Head of caudate nucleus (tissue), 42 donors: ENCODE measurements at regions not wholly inside any gene's neighbourhood (a gene's known extent, or its start where the extent isn't known, plus 50 kb on each side); places are given as distances from the start of the nearest gene placed in this dataset.

ENCODE experiments used
- DNase-seq, 42 donors: peaks; one replicate each; pipeline versions ENCODE4 v3.0.0 to v3.0.0-alpha.2; 2020 to 2021; ENCODE audit warnings: mixed read lengths in 7 of 42
- intact Hi-C: fragments of 100-400 bp; cut with DNase I; formaldehyde crosslinking; loops from one replicate; pipeline ENCODE4 v1.15.0; 2022

DNA sequence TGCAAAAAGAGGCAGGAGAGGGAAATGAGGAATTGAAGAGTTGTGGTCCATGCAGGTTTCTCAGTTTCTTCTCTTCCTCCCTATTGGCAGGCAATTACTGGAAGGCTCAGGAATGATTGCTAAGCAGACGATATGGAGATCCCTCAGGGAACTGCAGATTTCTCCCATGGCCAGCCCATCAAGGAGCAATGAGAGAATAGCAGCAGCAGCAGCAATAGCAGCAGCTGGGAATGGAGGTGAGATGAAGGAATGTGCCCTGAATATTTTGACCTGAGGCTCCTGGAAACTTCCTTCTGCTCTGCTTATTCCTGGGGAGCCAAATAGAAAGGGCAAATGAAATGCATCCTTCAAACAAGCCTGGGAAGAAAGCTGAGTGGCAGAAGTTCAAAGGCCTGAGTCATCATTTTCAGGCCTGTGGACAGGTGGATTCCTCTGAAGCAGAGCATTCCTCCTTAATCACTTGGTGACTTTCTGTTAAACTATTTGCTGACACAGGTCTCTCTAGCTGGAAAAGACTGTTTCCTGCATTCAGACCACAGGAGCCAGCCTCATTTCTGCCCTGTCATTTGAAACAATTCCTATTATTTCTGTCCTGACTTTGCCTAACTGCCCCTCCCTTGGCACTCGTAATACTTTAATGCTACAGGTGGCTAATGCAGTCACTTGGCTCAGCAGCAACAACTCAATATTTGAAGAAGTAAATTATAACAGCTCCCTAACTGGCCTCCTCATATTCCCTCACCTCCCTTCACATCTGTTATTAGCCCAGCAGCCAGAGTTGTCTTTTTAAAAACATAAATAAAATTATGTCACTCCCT, 146.9 kb upstream of the GADL1 start:
- DNase-seq, result no peak
- intact Hi-C loops, result no loop called here

DNA sequence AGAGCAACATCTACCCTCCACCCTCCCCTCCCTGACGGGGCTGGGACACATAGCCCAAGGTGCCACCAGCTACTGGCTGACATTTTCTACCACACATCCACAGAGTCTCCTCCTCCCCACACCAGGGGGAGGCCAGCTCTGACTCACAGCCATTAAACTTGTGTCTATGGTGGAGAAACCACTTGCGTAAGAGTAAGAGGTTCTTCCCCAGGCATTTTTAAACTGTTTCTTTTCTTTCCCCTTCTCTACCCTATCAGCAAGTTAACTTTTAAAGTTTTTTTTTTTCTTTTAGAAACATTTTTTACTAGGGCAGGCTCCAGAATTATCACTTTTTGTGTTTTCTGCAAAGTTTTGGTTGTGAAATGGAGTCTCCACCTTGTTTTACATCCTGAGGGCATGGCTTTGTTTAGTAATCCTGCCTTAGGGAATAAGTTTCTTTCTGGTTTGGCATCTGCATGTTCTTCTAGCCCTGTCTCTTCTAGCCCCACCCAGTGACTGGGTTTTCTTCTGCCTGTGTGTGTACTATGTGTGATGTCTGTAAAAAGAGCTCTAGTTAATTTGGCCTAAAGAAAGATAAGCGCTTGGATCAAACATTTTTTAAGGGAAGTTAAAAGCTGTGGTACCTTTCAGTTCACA, 148.8 kb upstream of the GADL1 start:
- intact Hi-C loops, result no loop called here
- DNase-seq, result no peak

GRCh38 chr3:31047673-31048072, 153.2 kb upstream of the GADL1 start:
- intact Hi-C loops, result no loop called here
- no peak for DNase-seq

- DNase-seq, result no peak
- intact Hi-C loops, result no loop called here
Observed at GRCh38 chr3:31048143-31048542, 153.7 kb upstream of the GADL1 start.

DNA sequence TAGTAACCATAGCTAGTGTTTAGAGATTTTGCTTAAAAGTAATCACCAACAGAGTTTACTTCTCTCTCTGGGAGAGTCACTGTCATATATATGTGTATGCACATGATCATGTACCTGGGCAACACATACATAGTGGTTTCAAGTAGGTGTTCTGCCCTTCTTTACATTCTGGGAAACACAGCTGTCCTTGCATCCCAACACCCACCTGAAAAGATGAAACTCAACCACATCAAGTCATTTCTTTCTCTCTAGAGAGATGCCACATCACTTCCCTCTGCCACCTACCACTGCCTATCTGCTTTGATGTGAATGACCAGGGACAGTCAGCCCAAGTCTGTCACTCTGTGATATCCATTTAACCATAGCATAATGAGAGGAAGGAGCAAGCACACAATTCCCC, 155.8 kb upstream of the GADL1 start:
- no peak for DNase-seq
- intact Hi-C loops, result no loop called here

- no peak for DNase-seq
- intact Hi-C loops, result no loop called here
Observed at GRCh38 chr3:31051226-31051625, 156.8 kb upstream of the GADL1 start.

GRCh38 chr3:31053299-31053698, 158.8 kb upstream of the GADL1 start:
- intact Hi-C loops, result no loop called here
- DNase-seq, result no peak

- no peak for DNase-seq
- intact Hi-C loops, result no loop called here
Observed at GRCh38 chr3:31054032-31054431, 159.6 kb upstream of the GADL1 start.

DNA sequence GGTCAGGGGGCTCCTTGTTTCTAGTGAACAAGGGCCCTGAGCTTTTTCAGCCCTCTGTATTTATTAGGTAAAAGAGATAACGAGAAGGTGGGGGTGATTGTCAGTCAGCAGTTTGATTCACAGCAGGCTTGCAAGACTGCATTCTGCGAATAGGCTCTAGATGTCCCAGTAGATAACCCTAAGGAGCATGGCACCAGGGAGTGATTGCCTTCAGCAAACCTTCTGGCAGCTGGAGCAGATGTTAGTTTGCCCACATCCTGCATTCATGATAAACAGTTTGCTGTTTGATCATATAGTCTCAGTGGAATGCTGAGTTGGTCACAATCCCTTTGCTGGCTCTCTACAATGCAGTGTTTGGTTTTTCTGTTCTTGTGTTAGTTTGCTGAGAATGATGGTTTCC, 161.3 kb upstream of the GADL1 start:
- no peak for DNase-seq
- intact Hi-C loops, result no loop called here

DNA sequence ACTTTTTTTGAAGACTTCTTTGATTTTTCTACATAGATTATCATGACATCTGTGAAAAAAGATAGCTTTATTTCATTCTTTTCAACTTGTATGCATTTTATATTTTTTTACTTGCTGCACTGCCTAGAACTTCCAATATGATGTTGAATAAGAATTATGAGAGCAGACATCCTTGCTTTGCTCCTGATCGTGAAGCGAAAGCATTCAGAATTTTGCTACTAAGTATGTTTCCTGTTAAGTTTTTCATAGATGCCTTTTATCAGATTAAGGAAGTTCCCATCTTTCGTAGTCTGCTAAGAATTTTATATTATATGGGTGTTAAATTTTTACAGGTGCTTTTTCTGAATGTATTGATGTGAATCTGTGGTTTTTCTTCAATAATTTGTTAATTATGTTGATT, 163.4 kb upstream of the GADL1 start:
- intact Hi-C loops, result no loop called here
- DNase-seq, result no peak

DNA sequence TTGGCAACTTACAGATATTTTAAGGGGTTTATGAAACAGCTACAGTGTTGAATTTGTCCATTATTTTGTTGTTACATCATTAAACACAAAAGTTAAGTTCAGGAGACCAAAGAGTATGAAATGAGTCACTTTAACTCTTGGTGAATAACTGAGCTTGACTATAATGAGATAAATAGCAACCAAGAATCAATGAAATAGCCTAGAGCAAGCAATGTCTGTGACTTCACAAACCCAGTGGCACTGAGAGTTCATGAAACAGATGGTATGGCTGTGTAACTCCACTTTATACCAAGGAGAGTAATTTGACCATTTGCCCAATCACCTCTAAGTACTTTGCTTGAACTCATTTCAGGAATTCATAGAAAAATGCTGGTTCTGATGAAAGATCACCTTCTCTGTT, 169.6 kb upstream of the GADL1 start:
- intact Hi-C loops, result no loop called here
- DNase-seq, result no peak

GRCh38 chr3:31065765-31066164, 171.3 kb upstream of the GADL1 start:
- intact Hi-C loops, result no loop called here
- no peak for DNase-seq

GRCh38 chr3:31067004-31067403, 172.5 kb upstream of the GADL1 start:
- intact Hi-C loops, result no loop called here
- no peak for DNase-seq

- intact Hi-C loops, result no loop called here
- DNase-seq, result no peak
Observed at GRCh38 chr3:31075471-31075870, 181.0 kb upstream of the GADL1 start.

DNA sequence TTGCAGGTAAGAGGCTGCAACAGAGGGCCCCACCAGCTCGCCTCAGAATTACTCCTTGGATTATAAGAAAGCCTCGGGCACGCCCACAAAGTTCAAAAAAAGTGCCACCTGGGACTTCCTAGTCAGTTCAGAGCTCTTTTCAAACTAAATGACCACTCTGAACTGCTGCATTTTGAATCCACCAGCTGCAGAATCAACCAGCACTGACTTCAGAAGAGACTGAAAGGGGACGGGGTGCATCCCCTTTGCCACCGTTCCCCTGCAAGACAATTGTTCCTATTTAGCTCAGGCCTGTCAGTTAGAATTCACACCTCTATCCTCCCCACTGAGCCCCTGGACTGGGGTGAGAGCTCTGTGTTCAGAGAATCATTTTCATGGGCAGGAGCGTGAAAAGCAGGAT, 181.4 kb upstream of the GADL1 start:
- intact Hi-C loops, result no loop called here
- no peak for DNase-seq

GRCh38 chr3:31077021-31077601, 182.7 kb upstream of the GADL1 start:
- no peak for DNase-seq
- intact Hi-C loops, result no loop called here

GRCh38 chr3:31077826-31078225, 183.4 kb upstream of the GADL1 start:
- no peak for DNase-seq
- intact Hi-C loops, result no loop called here

- intact Hi-C loops, result no loop called here
Observed at GRCh38 chr3:31079689-31080088, 185.2 kb upstream of the GADL1 start.

GRCh38 chr3:31081018-31081662, 186.7 kb upstream of the GADL1 start:
- DNase-seq, result no peak
- intact Hi-C loops, result no loop called here

More at GRCh38 chr3:31079689-31080088, 185.2 kb upstream of the GADL1 start:
- no peak for DNase-seq

DNA sequence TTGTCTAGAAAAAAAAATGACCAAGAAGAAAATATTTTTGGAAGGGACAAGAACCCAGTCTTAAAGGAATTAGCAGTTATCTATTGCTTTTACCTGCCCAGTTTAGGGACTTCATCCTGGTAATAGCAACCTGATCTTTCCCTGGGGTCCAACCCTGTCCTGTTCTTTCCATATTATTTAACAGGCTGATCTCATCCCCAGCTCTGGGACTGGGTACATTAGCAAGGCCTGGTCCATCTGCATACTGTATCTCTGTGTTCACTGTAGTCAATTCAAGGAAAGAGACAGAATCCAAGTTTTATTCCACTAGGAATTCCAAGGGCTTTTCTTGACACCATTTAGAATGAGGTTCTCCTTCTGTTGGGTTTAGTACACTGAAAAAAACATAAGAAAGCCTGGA, 191.7 kb upstream of the GADL1 start:
- intact Hi-C loops, result no loop called here
- no peak for DNase-seq
